Liver (tissue), 3 donors: ENCODE measurements at regions not wholly inside any gene's neighbourhood (a gene's known extent, or its start where the extent isn't known, plus 50 kb on each side); places are given as distances from the start of the nearest gene placed in this dataset.

ENCODE experiments used
- ATF3 ChIP-seq: IDR thresholded peaks from 2 replicates; pipeline ENCODE4 v1.6.1; 2016; ENCODE audit warnings: antibody characterized with exemption
- CTCF ChIP-seq: fragments of 150-350 bp; IDR thresholded peaks from 2 replicates; pipeline ENCODE4 v1.5.1; 2017; ENCODE audit warnings: improper control_type of control experiment, low read depth, low read length; ENCODE audit not compliant: missing input control
- NR2F2 ChIP-seq: IDR thresholded peaks from 2 replicates; pipeline ENCODE4 v1.6.1; 2016; ENCODE audit warnings: antibody characterized with exemption
- SP1 ChIP-seq: IDR thresholded peaks from 2 replicates; pipeline ENCODE4 v1.6.1; 2018; ENCODE audit warnings: antibody characterized with exemption, mild to moderate bottlenecking
- TAF1 ChIP-seq: conservative IDR thresholded peaks from 2 replicates; pipeline ENCODE4 v1.6.1; 2016; ENCODE audit warnings: antibody characterized with exemption, mild to moderate bottlenecking
- donor health status: healthy.
- donor health status: healthy.

GRCh38 chrX:771536-771935, 140.9 kb downstream of the SHOX start:
- TF ChIP-seq CTCF: no peak
- TF ChIP-seq SP1: no peak
- TF ChIP-seq ATF3: no peak
- no peak for TF ChIP-seq TAF1
- TF ChIP-seq NR2F2: no peak
